HG03469 (cell line): ENCODE measurements at regions not wholly inside any gene's neighbourhood (a gene's known extent, or its start where the extent isn't known, plus 50 kb on each side); places are given as distances from the start of the nearest gene placed in this dataset.

ENCODE experiments used
- ATAC-seq: cut with Tn5 transposase; IDR thresholded peaks from one replicate; pipeline ENCODE4 v1.9.1; 2021; ENCODE audit warnings: mild to moderate bottlenecking, moderate library complexity, moderate number of reproducible peaks; ENCODE audit not compliant: unreplicated experiment

- no peak for ATAC-seq
These were observed 50.5 kb upstream of the FBRSL1 start for GRCh38 chr12:132439333-132439904.

GRCh38 chr12:132438726-132439125, 51.2 kb upstream of the FBRSL1 start:
- ATAC-seq, result no peak

GRCh38 chr12:132437943-132438700, 51.8 kb upstream of the FBRSL1 start:
- ATAC-seq, result no peak

- ATAC-seq, result no peak
These were observed 52.6 kb upstream of the FBRSL1 start for GRCh38 chr12:132437252-132437932.

- no peak for ATAC-seq
These were observed 53.1 kb upstream of the FBRSL1 start for GRCh38 chr12:132436791-132437251.

- ATAC-seq, result no peak
These were observed 54.3 kb upstream of the FBRSL1 start for GRCh38 chr12:132435486-132436187.

- ATAC-seq, result no peak
These were observed 56.1 kb upstream of the FBRSL1 start for GRCh38 chr12:132433641-132434395.

- no peak for ATAC-seq
These were observed 57.0 kb upstream of the FBRSL1 start for GRCh38 chr12:132432721-132433577.

GRCh38 chr12:132432126-132432705, 57.7 kb upstream of the FBRSL1 start:
- no peak for ATAC-seq

- ATAC-seq, result no peak
These were observed 58.8 kb upstream of the FBRSL1 start for GRCh38 chr12:132430838-132431774.

GRCh38 chr12:132429946-132430643, 59.9 kb upstream of the FBRSL1 start:
- ATAC-seq, result no peak

- ATAC-seq, result no peak
These were observed 60.4 kb upstream of the FBRSL1 start for GRCh38 chr12:132429602-132429945.

- ATAC-seq, result no peak
These were observed 60.9 kb upstream of the FBRSL1 start for GRCh38 chr12:132428936-132429601.

- ATAC-seq, result no peak
These were observed 61.7 kb upstream of the FBRSL1 start for GRCh38 chr12:132427999-132428935.

GRCh38 chr12:132427174-132427768, 62.7 kb upstream of the FBRSL1 start:
- ATAC-seq, result no peak
